ENCODE measurements at regions not wholly inside any gene's neighbourhood (a gene's known extent, or its start where the extent isn't known, plus 50 kb on each side); places are given as distances from the start of the nearest gene placed in this dataset.
"Not testable (repeated sequence)": the region's sequence is repeated elsewhere in the genome, so short reads cannot be mapped to it uniquely, and the experiment has no call there.

DNA sequence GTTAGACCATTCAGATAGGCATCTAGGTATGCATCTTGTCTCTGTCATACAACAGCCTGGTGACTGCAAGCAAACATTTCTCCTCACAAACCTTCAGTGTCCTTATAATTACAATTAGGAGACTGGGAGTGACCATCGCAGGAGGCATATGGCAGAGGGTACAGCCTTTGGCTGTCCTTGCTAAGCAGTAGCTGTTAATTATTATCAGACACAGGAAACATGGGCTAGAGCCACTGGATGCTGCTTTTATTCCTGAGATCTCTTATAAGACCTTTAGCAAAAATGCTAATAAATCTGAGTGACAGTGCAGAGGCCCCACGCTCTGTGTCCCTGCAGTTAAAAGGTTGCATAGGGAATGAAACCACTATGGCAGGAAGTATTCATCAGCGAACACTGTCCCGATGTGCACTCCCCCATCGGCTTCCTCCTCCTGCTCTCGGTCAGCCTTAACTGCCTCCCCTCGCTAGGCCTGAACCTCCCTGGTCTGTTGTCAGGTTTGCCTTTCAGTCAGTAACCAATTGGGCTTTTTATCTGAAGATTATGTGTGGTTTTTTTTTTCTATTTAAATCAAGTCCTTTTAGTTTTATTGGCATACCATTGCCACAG, 92.2 kb downstream of the ARHGAP11B start:
- not testable (repeated sequence) for H3K4me3 ChIP-seq (ENCODE audit: insufficient read depth in 1 of 2, low read depth in 1 of 2, low read length in 2 of 2); H2BK120ac ChIP-seq (ENCODE audit: low read depth, low read length); H3K27ac ChIP-seq (ENCODE audit: low read length, poor library complexity, severe bottlenecking); H3K4me1 ChIP-seq (ENCODE audit: control insufficient read depth, insufficient read depth, low read depth, low read length); H3K9ac ChIP-seq (ENCODE audit: low read length); DNase-seq; H3K14ac ChIP-seq (ENCODE audit: low read length in 2 of 2); H3K36me3 ChIP-seq (ENCODE audit: control insufficient read depth in 1 of 2, insufficient read depth in 2 of 2, low read depth in 1 of 2, low read length in 2 of 2); H2AFZ ChIP-seq (ENCODE audit: low read depth, low read length); H2BK15ac ChIP-seq (ENCODE audit: low read depth, poor library complexity, severe bottlenecking); H3K4ac ChIP-seq (ENCODE audit: low read depth in 1 of 2, low read length in 2 of 2); H4K8ac ChIP-seq (ENCODE audit: low read length); H3K79me1 ChIP-seq (replicated peaks; ENCODE audit: low read length, poor library complexity, severe bottlenecking); H3K27me3 ChIP-seq (ENCODE audit: control insufficient read depth in 1 of 2, insufficient read depth in 1 of 2, low read length in 2 of 2); H2AK5ac ChIP-seq (ENCODE audit: low read length, severe bottlenecking); H3K9me3 ChIP-seq (ENCODE audit: control insufficient read depth, low read length); H3K18ac ChIP-seq (ENCODE audit: low read depth in 1 of 2, low read length in 2 of 2); H2BK5ac ChIP-seq (ENCODE audit: low read depth, low read length, poor library complexity, severe bottlenecking); H3K23ac ChIP-seq (ENCODE audit: low read length in 2 of 2); H3K4me2 ChIP-seq (ENCODE audit: low read length, poor library complexity, severe bottlenecking); H4K91ac ChIP-seq (ENCODE audit: low read length); H2BK12ac ChIP-seq (ENCODE audit: low read length in 2 of 2)
- WGBS: 92% methylated on average over 3 of the region's 7 CpGs

DNA sequence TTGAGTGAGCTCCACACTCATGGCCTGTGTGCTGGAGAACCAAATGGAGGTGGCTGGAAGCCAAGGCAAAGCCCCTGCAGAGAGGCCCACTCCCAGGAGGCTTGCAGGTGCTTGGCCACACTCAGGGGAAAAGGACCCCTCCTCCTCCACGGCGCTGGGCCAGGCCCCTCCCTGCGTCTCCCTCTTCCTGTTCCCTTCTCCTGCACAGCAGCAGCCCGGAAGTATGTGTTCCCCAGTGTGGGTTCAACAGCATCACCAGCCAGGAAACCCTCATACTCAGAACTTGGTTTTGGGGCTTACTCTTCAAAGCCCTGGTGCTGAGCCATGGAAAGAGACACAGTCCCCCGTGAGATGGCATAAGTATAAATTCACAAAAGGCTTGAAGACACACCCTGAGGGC, 93.4 kb downstream of the ARHGAP11B start:
- H2BK5ac ChIP-seq (ENCODE audit: low read depth, low read length, poor library complexity, severe bottlenecking); H3K18ac ChIP-seq (ENCODE audit: low read depth in 1 of 2, low read length in 2 of 2); H2AK5ac ChIP-seq (ENCODE audit: low read length, severe bottlenecking); H3K4ac ChIP-seq (ENCODE audit: low read depth in 1 of 2, low read length in 2 of 2); H3K9me3 ChIP-seq (ENCODE audit: control insufficient read depth, low read length); H2AFZ ChIP-seq (ENCODE audit: low read depth, low read length); H4K91ac ChIP-seq (ENCODE audit: low read length); H4K8ac ChIP-seq (ENCODE audit: low read length); H2BK15ac ChIP-seq (ENCODE audit: low read depth, poor library complexity, severe bottlenecking); H2BK12ac ChIP-seq (ENCODE audit: low read length in 2 of 2); H3K27me3 ChIP-seq (ENCODE audit: control insufficient read depth in 1 of 2, insufficient read depth in 1 of 2, low read length in 2 of 2); H3K79me1 ChIP-seq (replicated peaks; ENCODE audit: low read length, poor library complexity, severe bottlenecking); H3K14ac ChIP-seq (ENCODE audit: low read length in 2 of 2); H3K36me3 ChIP-seq (ENCODE audit: control insufficient read depth in 1 of 2, insufficient read depth in 2 of 2, low read depth in 1 of 2, low read length in 2 of 2); H3K27ac ChIP-seq (ENCODE audit: low read length, poor library complexity, severe bottlenecking); H3K4me3 ChIP-seq (ENCODE audit: insufficient read depth in 1 of 2, low read depth in 1 of 2, low read length in 2 of 2); DNase-seq; H3K4me2 ChIP-seq (ENCODE audit: low read length, poor library complexity, severe bottlenecking); H3K23ac ChIP-seq (ENCODE audit: low read length in 2 of 2); H3K9ac ChIP-seq (ENCODE audit: low read length); H3K4me1 ChIP-seq (ENCODE audit: control insufficient read depth, insufficient read depth, low read depth, low read length); H2BK120ac ChIP-seq (ENCODE audit: low read depth, low read length): not testable (repeated sequence)
- 94% methylated on average over 5 of the region's 5 CpGs for WGBS

DNA sequence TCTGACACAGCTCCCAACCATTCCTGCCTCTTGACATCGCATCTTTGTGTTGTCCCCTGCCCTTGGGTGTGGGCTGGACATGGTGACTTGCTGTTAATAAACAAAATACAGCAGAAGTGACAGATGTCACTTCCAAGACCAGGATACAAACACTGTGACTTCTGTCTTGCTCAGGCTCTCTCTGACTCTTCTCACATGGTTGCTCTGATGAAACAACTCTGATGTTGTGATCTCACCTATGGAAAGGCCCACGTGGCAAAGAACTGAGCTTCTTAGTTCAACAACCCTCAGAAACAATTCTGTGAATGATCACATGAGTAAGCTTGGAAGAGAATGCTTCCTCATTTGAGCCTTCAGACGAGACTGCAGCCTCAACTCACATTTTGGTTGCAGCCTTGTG, 94.9 kb downstream of the ARHGAP11B start:
- H3K23ac ChIP-seq (ENCODE audit: low read length in 2 of 2); H3K27ac ChIP-seq (ENCODE audit: low read length, poor library complexity, severe bottlenecking); H2BK12ac ChIP-seq (ENCODE audit: low read length in 2 of 2); H2BK5ac ChIP-seq (ENCODE audit: low read depth, low read length, poor library complexity, severe bottlenecking); DNase-seq; H3K4me3 ChIP-seq (ENCODE audit: insufficient read depth in 1 of 2, low read depth in 1 of 2, low read length in 2 of 2); H2AK5ac ChIP-seq (ENCODE audit: low read length, severe bottlenecking); H2BK120ac ChIP-seq (ENCODE audit: low read depth, low read length); H3K4me2 ChIP-seq (ENCODE audit: low read length, poor library complexity, severe bottlenecking); H3K9ac ChIP-seq (ENCODE audit: low read length); H3K27me3 ChIP-seq (ENCODE audit: control insufficient read depth in 1 of 2, insufficient read depth in 1 of 2, low read length in 2 of 2); H3K36me3 ChIP-seq (ENCODE audit: control insufficient read depth in 1 of 2, insufficient read depth in 2 of 2, low read depth in 1 of 2, low read length in 2 of 2); H2AFZ ChIP-seq (ENCODE audit: low read depth, low read length); H4K8ac ChIP-seq (ENCODE audit: low read length); H2BK15ac ChIP-seq (ENCODE audit: low read depth, poor library complexity, severe bottlenecking); H4K91ac ChIP-seq (ENCODE audit: low read length); H3K18ac ChIP-seq (ENCODE audit: low read depth in 1 of 2, low read length in 2 of 2); H3K4me1 ChIP-seq (ENCODE audit: control insufficient read depth, insufficient read depth, low read depth, low read length); H3K14ac ChIP-seq (ENCODE audit: low read length in 2 of 2); H3K4ac ChIP-seq (ENCODE audit: low read depth in 1 of 2, low read length in 2 of 2); H3K9me3 ChIP-seq (ENCODE audit: control insufficient read depth, low read length); H3K79me1 ChIP-seq (replicated peaks; ENCODE audit: low read length, poor library complexity, severe bottlenecking): not testable (repeated sequence)
- no CpG with 5 or more reads among the region's 3 CpGs for WGBS

DNA sequence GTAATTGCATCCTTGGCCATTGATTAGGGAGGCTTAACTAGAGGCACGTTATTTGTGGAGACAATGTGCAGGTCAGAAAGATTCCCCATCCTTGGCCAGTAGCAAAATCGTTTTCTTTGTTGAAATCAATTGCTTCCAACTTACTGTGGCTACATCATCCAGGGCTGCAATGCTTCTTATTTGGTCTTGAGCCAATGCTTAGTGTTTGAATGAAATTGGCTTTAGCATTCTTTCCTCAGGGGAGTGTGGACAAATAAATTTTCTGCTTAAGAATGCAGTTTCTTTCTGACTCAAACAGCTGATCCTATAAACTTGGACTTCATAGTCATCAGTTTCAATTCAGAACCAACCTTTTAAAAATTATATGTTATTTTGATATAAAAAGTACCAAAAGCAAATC, 95.6 kb downstream of the ARHGAP11B start:
- H4K91ac ChIP-seq (ENCODE audit: low read length); H2AFZ ChIP-seq (ENCODE audit: low read depth, low read length); DNase-seq; H3K23ac ChIP-seq (ENCODE audit: low read length in 2 of 2); H2BK5ac ChIP-seq (ENCODE audit: low read depth, low read length, poor library complexity, severe bottlenecking); H3K14ac ChIP-seq (ENCODE audit: low read length in 2 of 2); H3K4me3 ChIP-seq (ENCODE audit: insufficient read depth in 1 of 2, low read depth in 1 of 2, low read length in 2 of 2); H2BK12ac ChIP-seq (ENCODE audit: low read length in 2 of 2); H2AK5ac ChIP-seq (ENCODE audit: low read length, severe bottlenecking); H3K4me2 ChIP-seq (ENCODE audit: low read length, poor library complexity, severe bottlenecking); H3K27ac ChIP-seq (ENCODE audit: low read length, poor library complexity, severe bottlenecking); H4K8ac ChIP-seq (ENCODE audit: low read length); H3K9me3 ChIP-seq (ENCODE audit: control insufficient read depth, low read length); H2BK15ac ChIP-seq (ENCODE audit: low read depth, poor library complexity, severe bottlenecking); H3K4me1 ChIP-seq (ENCODE audit: control insufficient read depth, insufficient read depth, low read depth, low read length); H3K4ac ChIP-seq (ENCODE audit: low read depth in 1 of 2, low read length in 2 of 2); H2BK120ac ChIP-seq (ENCODE audit: low read depth, low read length); H3K27me3 ChIP-seq (ENCODE audit: control insufficient read depth in 1 of 2, insufficient read depth in 1 of 2, low read length in 2 of 2); H3K79me1 ChIP-seq (replicated peaks; ENCODE audit: low read length, poor library complexity, severe bottlenecking); H3K36me3 ChIP-seq (ENCODE audit: control insufficient read depth in 1 of 2, insufficient read depth in 2 of 2, low read depth in 1 of 2, low read length in 2 of 2); H3K18ac ChIP-seq (ENCODE audit: low read depth in 1 of 2, low read length in 2 of 2): not testable (repeated sequence)
- H3K9ac ChIP-seq (ENCODE audit: low read length): peak overlapping the region; percentile 21
- WGBS: no CpG with 5 or more reads among the region's 2 CpGs
